Non-pigmented ciliary epithelial cell (primary cell): ENCODE measurements at regions not wholly inside any gene's neighbourhood (a gene's known extent, or its start where the extent isn't known, plus 50 kb on each side); places are given as distances from the start of the nearest gene placed in this dataset.
"Not testable (repeated sequence)": the region's sequence is repeated elsewhere in the genome, so short reads cannot be mapped to it uniquely, and the experiment has no call there.

Experiments used
- DNase-seq: peaks from one replicate; pipeline ENCODE4 v3.0.0-alpha.2; 2010; ENCODE audit warnings: low read depth

- no peak for DNase-seq
Observed at GRCh38 chr5:6273090-6273735, 105.1 kb downstream of the MED10 start.

DNA sequence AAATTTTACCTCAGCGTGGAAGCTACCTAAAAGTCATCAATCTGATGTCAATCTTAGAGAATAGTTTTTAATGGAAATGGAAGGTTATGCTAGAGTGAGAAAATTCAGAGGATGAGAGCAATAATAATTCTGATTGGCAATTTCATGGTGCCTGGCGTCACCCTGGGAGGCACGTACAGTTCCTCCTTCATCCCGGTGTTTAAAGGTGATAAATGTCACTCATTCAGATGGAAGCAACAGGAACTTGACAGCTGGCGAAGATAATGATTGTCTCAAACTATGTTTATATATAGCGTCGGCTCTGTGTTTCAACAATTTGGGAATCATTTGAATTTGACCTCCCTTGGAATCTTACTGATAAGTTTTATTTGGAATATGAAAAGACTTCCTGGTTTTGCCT, 108.4 kb downstream of the MED10 start:
- no peak for DNase-seq

DNA sequence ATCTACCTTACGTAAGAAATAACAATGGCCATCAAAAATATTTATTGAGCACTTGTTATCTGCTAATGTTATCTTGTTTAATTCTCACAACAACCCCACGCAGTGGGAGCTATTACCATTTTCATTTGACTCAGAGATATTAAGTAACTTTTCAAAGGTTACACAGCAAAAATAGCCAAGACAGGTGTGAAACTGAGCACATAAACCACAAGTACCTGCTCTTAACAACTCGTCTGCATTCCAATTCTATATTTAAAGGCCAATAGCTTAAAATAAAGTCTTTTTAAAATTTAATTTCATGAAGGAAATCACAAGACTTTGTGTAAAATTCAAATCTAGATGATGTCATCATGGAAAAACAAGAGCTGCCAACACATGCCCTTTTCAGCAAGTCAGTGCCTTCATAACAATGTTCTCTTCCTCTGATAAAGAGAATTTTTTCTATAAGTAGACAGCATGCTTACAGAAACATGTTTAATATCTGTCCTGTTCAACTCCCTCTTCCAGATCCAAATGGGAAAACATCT, 111.6 kb downstream of the MED10 start:
- no peak for DNase-seq

DNA sequence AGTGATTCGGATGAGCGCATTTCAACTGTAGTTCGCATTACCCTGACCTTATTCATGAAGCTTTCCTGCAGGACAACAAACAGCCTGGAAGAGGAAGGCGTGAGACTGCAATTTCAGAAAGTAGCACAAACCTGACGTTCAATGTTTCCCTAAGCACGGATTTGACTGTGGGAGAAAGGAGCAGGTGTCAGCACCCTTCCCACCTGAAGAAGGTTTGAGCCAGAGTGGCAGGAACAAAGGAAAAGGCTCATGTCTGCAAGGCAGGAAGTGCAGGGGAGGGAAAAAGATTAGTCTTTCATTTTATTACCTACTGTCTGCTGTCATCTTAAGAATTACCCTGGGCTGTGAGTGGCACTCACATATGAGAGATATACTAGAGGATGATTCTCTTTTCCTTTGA, 114.0 kb downstream of the MED10 start:
- DNase-seq: no peak

DNA sequence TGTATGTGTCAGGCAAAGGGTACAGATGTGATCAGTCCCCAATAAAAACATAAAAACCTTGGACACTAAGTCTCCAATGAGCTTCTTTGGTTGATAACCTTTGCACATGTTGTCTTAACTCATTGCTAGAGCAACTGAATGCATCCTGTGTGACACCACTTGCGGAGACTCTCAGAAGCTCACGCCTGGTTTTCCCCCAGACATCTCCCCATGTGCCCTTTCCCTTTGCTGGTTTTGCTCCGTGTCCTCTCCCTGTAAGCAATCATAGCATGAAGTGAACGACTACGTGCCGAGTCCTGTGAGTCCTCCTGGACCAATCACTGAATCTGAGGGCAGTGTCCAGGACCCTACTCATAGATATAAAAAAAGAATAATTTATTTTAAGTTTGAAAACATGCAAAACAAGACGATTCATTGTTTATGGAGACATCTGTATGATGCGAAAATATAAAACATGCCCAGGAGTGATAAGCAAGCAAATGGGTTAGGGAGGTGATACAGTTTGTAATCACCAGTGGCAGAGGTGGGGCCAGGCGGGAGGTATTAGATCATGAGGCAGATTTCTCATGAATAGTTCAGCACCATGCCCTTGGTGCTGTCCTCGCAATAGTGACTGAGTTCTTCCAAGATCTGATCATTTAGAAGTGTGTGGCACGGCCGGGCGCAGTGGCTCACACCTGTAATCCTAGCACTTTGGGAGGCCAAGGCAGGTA, 115.5 kb downstream of the MED10 start:
- no peak for DNase-seq

- DNase-seq: no peak
Observed at GRCh38 chr5:6261668-6262067, 116.7 kb downstream of the MED10 start.

- no peak for DNase-seq
Observed at GRCh38 chr5:6261256-6261655, 117.1 kb downstream of the MED10 start.

DNA sequence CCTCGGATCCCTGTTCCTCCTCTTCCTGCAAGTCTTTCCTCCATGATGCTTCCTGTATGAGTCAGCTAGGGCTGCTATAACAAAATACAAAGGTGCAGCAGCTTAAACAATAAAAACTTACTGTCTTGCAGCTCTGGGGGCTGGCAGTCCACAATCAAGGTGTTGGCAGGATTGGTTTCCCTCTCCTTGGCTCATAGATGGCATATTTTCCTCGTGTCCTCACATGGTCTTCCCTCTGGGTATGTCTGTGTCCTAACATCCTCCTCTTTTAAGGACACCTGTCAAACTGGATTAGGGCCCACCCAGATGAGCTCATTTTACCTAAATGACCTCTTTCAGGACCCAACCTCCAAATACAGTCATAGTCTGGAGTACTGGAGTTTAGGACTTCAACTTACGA, 117.5 kb downstream of the MED10 start:
- no peak for DNase-seq

DNA sequence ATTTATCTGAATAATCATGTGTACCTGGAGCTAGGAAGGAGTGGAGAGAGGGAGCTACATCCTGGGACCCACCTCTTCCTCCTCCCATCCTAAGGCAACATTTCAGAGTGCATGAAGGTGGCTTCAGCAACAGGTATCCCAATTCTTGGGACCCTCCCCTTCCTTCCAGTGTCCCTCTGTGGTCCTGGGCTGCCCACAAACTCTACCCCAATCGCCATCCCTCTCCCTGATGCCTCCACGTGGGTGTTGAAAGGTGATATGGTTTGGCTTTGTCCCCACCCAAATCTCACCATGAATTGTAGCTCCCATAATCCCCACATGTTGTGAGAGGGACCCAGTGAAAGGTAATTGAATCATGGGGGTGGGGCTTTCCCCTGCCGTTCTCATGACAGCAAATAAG, 121.4 kb downstream of the MED10 start:
- DNase-seq: no peak

DNA sequence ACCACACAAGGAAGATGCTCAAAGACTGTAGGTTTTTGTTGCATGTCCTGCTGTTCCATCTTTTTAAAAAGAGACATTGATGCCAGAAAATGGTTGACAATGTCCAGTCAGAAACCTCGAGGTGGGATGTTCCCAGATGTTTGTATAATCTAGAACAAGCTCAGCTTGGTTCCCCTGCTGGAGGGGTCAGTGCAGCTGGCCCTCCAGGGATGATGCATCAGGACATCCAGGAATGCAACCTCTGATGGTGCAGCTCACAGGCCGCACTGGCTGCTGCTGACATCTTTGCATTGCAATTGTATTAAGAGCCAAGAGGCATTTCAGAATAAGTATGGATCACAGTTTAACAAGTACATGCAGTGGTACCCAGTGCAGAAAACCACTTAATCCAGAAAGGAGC, 122.4 kb downstream of the MED10 start:
- no peak for DNase-seq

DNA sequence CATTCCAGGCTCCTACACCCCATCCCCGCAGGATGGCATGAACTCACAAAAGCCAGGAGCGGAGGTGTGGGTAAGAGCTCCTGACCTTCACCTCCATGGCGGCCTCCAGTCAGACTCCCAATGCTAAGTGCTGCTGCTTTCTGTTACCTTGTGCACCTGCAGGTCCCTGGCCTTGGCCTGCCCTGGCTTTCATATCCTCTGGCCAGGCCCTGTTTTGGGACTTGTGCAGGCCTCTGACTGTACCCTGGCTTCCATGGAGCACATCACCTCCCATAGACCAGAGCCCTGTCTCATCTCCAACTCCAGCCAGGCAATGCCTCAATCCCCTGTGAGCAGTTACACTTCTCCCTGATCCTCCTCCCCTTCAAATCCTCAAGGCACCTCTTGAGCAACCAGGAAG, 124.5 kb downstream of the MED10 start:
- DNase-seq: no peak

GRCh38 chr5:6253281-6253680, 125.1 kb downstream of the MED10 start:
- DNase-seq: no peak

DNA sequence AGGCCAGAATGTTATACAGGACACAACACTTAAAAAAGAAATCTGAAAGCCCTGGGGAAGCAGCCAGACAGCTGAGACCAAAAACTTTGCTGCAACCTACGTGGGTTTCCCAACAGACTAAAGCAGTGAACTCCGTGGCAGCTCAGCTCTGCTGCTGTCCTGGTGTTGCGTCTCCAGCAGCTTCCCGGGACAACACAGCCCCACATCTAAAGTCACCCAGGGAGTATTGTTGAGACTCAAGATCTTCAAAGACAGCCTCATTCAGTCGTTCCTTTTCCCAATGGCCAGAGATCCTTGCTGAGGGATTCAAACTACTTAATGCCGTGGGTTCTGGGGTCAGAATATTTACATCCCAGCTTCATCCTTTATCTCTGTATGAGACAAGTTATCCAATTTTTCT, 125.8 kb downstream of the MED10 start:
- DNase-seq: no peak

DNA sequence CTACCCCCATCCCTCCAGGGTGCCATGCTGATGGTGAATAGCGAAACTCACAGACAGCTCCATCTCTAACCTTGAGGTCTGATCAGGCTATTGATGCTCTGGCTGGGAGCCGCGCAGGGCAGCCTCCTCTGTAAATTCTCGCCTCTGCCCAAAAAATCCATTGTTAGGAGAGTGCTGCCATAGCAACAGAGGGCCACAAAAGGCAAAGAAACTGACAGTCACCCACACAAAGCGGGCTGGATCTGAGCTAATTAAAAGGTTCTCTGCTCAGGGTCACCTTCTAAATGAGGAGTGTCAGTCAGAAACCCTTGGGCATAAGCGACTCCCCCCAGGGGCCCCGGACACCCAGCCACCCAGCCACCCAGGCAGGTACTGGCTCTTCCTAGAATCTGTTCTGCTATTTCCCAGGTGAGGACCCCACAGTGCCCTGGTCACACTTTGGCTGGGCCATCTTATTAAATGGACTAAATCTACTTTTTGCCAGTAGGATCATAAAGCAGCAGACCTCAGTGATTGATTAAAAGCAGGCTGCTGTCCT, 126.7 kb downstream of the MED10 start:
- no peak for DNase-seq

DNA sequence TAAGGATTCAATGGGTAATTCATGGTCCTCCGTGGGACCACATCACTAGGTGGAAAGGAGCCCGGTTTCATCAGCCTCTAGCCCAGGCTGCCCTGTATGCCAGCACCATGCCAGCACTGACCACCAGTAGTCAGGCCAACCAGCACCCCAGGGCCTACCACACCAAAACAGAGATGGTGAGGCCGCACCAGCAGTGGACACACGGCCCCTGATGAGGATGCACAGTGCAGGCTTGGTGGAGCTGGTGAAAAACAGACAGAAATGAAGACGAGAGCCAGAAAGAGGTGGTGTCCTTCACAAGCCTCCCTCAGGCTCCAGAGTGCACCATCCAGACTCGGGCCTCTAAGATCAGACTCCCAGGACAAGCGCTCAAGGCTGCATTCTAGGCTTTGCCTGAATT, 128.2 kb downstream of the MED10 start:
- no peak for DNase-seq

GRCh38 chr5:6248132-6248531, 130.2 kb downstream of the MED10 start:
- DNase-seq: no peak

DNA sequence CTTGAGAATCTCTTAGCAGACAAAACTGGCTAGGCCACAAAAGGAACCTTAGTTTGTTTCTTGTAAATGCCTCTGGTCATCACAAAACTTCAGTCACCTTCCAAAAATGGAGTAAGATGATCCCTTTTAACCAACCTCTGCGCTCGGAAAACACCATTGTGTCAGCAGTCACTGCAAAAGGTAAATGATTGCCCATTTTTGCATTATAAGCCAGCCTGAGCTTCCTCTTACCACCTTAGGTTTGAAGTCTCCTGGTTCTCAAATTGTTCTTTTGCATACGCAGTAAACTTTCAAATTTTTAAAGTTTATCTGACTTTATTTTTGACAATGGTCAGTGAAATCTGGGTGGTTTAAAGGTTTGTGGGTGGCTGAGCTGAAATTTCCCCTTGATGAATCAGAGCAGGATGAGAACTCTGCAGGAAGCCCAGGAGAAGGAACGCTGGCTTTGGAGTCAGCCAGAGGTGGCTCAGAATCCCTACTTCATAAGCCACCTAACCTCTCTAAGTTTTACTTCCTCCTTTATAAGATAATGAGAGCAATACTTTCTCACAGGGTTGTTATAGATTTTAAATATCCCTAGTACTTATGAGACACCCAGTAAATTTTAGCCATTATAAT, 131.4 kb downstream of the MED10 start:
- no peak for DNase-seq

- DNase-seq: no peak
Observed at GRCh38 chr5:6244339-6244714, 134.0 kb downstream of the MED10 start.

DNA sequence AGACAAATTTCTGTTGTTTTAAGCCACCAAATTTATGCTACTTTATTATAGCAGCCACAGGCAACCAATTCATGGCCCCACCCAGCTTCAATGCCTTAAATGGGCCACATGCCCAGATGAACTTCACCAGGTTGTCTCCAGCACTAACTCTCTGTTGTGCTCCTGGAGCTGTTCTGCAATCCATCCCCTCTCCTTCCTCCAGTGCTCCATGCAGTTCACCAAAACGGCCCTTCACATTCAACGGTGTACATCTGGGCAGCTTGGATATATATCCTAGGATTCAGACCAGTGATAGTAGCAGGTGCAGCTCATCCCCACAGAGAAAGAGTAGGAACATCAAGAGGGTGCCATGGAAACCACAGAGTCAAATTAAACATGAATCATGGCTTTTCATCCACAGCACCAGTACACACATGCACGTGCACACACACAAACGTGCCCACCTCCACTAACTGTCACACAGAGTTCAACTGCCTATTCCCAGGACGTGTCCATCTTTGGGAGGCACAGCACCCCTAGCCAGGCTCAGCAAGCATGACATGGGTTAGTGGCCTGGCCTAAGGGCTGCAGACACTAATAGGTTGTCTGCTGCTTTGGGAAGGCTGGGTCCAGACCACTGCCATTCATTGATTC, 134.5 kb downstream of the MED10 start:
- no peak for DNase-seq

- not testable (repeated sequence) for DNase-seq
Observed at GRCh38 chr5:6241056-6241455, 137.3 kb downstream of the MED10 start.

DNA sequence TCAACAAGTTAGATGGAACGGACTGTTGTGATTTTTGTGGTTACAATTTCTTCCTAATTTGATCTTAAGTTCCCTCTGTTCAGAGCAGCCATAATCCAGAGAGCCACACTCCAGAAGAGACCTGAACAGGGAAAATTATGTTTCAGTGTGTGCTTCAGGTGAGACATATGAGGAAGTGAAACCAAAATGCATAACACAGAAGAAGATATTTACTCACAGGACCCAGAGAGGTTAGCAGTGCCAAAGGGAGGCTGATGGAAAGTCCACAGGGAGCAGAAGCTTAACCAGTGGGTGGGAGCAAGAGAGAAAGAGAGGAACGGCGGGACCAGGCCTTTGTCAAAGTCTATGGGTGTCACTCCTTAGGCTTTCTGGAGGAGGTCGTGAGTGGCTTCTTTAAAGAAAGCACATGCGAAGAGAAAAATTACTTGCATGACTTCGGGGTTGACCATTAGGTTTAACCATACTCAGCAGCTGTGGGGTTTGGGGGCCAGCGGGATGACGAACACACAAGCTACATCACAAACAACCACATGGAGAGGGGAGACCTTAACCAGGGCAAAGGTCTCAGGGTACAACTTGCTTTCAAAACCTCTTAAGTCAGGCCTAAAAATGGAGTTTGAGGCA, 141.4 kb downstream of the MED10 start:
- no peak for DNase-seq

GRCh38 chr5:6236170-6236793, 142.1 kb downstream of the MED10 start:
- DNase-seq: no peak
